Sigmoid colon (tissue), 3 donors: ENCODE measurements at regions not wholly inside any gene's neighbourhood (a gene's known extent, or its start where the extent isn't known, plus 50 kb on each side); places are given as distances from the start of the nearest gene placed in this dataset.

Experiments used
- POLR2A ChIP-seq, 2 donors: fragments of 450-650 bp; IDR thresholded peaks; one replicate each; pipeline ENCODE4 v1.6.1; 2016; ENCODE audit warnings: antibody characterized with exemption in 2 of 2, mild to moderate bottlenecking in 2 of 2, moderate library complexity in 2 of 2
- TF ChIP-seq, protein P1 (sequence below), 4 experiments: fragments of 450-650 bp in 3 of 4; fragments of 200-600 bp in 1 of 4; IDR thresholded peaks; one replicate each; pipeline ENCODE4 v1.5.1; 2016 to 2019; ENCODE audit warnings: antibody characterized with exemption in 4 of 4, mild to moderate bottlenecking in 3 of 4, moderate library complexity in 2 of 4

DNA sequence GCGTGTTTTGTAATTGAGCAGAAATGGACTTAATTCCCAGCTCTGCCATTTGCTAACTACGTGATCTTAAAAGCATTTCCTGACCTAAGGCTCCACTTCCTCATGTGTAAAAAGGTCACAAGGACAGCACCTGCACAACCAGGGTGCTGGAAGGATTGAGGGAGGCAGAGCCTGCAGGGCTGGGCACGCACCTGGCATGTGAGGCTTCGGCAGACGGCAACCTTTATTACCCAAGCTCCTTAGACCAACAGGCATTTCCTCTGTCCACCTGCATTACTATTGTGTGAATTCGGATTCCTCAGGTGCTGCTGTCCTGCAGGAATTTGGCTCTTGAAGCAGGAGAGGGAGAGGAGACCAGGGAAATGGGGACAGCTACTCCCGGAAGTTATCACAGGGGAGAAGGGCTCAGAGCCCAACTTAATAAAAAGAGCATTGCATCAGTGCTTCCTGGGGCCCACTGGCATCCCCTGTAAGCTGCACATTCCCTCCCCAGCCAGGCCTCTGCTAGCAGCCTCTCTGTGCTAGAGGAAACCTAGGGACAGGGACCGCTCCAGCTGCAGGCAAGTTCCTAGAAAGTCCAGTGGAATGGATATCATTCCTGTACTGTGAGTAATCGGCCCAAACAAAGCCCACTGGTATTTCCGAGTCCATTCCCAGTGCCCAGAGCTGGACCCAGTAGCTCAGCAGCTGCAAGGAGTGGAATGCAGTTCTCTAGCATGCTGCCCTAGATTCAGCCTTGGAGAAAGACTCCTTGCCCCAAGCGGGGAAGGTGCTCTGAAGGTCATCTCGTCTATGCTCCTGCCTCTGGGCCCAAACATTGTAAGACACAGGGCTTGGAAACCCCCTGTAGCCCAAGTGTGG is 157.1 kb upstream of the CCND2 start:
- TF ChIP-seq, protein P1, sequence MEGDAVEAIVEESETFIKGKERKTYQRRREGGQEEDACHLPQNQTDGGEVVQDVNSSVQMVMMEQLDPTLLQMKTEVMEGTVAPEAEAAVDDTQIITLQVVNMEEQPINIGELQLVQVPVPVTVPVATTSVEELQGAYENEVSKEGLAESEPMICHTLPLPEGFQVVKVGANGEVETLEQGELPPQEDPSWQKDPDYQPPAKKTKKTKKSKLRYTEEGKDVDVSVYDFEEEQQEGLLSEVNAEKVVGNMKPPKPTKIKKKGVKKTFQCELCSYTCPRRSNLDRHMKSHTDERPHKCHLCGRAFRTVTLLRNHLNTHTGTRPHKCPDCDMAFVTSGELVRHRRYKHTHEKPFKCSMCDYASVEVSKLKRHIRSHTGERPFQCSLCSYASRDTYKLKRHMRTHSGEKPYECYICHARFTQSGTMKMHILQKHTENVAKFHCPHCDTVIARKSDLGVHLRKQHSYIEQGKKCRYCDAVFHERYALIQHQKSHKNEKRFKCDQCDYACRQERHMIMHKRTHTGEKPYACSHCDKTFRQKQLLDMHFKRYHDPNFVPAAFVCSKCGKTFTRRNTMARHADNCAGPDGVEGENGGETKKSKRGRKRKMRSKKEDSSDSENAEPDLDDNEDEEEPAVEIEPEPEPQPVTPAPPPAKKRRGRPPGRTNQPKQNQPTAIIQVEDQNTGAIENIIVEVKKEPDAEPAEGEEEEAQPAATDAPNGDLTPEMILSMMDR (IDR thresholded peaks at IDR 0.05): no peak
- no peak for TF ChIP-seq POLR2A (IDR thresholded peaks at IDR 0.05)
